ENCODE measurements at regions not wholly inside any gene's neighbourhood (a gene's known extent, or its start where the extent isn't known, plus 50 kb on each side); places are given as distances from the start of the nearest gene placed in this dataset.

DNA sequence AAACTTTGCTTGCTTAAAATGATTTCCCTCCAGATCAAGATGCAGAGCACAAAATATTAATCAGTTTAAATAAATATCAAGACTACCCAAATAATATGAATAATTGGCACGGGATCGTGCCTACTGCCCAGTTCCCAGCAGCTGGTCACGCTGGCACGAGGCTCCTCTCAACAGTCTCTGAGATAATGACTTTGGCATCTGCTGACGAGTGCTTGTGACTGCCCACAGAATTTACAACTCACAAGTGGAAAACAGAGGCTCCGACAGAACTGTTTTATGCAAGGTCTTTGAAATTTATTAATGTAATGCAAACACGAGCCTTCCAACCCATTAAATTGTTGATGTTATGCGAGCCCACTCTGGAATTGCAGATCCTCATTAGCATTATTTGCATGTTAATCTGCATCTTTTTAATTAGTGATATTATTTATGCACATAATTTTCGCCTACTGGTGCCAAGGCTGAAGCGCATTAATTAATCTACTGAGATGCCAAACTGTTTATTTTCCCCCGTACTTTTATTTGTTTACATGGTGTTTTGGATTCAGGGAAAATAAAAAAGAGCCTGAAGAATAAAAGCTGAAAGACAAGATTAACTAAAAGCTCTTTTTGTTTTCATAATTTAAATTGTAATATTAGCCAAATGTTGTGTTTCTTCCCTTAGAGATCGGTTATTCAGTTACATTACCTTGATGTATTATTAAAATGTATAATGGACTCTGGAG, 369.3 kb upstream of the IRX1 start:
- H3K27me3 ChIP-seq (ENCODE audit: control insufficient read depth in 2 of 2, insufficient read depth in 2 of 2, low read length in 2 of 2), result no peaks in the 10 kb centered on the region
- Mint-ChIP-seq H3K4me1 (no peaks in the 10 kb centered on the region), H3K27ac (no peak overlapping the region), H3K9me3 (peaks cover 0 to 9% (median 6%) of the 10 kb centered on the region in 7 donors), H3K27me3 (ENCODE audit: low read depth in 3 of 3) (peaks cover 0 to 5% (median 4%) of the 10 kb centered on the region in 3 donors), H3K36me3 (no peaks in the 10 kb centered on the region), H3K4me3 (no peak overlapping the region)
- intact Hi-C loops (cut with micrococcal nuclease), result no loop called here
- no peak overlapping the region for H3K4me3 ChIP-seq (replicated peaks in 1 of 3; ENCODE audit: low read depth in 2 of 3, low read length in 3 of 3)
- WGBS (ENCODE audit: insufficient coverage), result 94% methylated on average over 4 of the region's 12 CpGs
- H3K27ac ChIP-seq (ENCODE audit: low read depth in 1 of 2, low read length in 2 of 2), result no peak overlapping the region
- H3K4me2 ChIP-seq (replicated peaks; ENCODE audit: extremely low read depth, low read length, poor library complexity, severe bottlenecking), result no peak overlapping the region
- no peak overlapping the region for H2AFZ ChIP-seq (ENCODE audit: insufficient read depth, low read depth, low read length, poor library complexity, severe bottlenecking)
- H3K9ac ChIP-seq (ENCODE audit: insufficient read depth, low read length, poor library complexity, severe bottlenecking), result no peak overlapping the region
- H3K9me3 ChIP-seq (replicated peaks in 1 of 2; ENCODE audit: control insufficient read depth in 1 of 2, insufficient read depth in 1 of 2, low read length in 2 of 2), result peaks cover 0 to 16% of the 10 kb centered on the region in 2 donors
- no peak for DNase-seq
- H3K4me1 ChIP-seq (ENCODE audit: control insufficient read depth in 1 of 2, insufficient read depth in 2 of 2, low read length in 2 of 2), result no peaks in the 10 kb centered on the region
- TF ChIP-seq, protein P1, sequence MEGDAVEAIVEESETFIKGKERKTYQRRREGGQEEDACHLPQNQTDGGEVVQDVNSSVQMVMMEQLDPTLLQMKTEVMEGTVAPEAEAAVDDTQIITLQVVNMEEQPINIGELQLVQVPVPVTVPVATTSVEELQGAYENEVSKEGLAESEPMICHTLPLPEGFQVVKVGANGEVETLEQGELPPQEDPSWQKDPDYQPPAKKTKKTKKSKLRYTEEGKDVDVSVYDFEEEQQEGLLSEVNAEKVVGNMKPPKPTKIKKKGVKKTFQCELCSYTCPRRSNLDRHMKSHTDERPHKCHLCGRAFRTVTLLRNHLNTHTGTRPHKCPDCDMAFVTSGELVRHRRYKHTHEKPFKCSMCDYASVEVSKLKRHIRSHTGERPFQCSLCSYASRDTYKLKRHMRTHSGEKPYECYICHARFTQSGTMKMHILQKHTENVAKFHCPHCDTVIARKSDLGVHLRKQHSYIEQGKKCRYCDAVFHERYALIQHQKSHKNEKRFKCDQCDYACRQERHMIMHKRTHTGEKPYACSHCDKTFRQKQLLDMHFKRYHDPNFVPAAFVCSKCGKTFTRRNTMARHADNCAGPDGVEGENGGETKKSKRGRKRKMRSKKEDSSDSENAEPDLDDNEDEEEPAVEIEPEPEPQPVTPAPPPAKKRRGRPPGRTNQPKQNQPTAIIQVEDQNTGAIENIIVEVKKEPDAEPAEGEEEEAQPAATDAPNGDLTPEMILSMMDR (IDR thresholded peaks at IDR 0.05), result no peak
- H4K20me1 ChIP-seq (ENCODE audit: insufficient read depth, low read length), result no peaks in the 10 kb centered on the region
- no peaks in the 10 kb centered on the region for H3K79me2 ChIP-seq (ENCODE audit: insufficient read depth, low read length)
- H3K36me3 ChIP-seq (replicated peaks in 1 of 2; ENCODE audit: control insufficient read depth in 1 of 2, insufficient read depth in 2 of 2, low read length in 2 of 2), result no peaks in the 10 kb centered on the region

DNA sequence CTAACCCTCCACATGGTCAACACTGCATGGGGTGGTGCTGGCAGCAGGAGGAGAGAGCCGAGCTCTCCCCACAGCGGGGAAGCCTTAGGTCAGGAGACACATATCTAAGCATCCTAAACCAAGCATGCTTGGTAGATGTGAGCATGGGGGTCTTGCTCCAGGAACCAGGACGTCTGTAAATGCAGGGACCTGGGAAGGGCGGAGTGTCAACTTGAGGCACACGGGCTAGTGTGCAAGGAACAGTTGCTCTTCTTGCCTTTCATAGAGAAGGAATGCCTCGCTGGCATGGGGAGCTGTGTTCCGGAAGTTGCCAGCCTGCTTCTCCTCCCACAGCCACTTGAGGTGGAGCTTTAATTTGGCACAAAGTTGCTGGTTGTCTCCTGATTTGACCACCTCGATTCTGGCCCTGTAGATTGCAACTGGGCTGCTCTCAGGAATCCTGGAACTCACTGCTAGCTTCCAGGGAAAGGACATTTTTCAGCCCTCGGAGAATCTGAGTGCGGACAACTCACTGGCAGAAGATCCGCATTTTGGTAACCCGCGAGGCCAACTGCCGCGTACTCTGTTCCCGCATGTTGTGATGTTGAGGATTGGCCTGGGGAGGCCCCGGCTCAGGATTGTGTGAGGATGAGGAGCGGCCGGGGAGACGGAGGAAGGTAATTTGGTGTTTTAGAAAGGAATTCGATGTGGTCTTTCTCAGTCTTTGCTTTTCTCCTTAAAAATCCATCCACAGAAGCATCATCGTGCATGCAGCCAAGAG, 370.3 kb upstream of the IRX1 start:
- no peaks in the 10 kb centered on the region for H3K4me1 ChIP-seq (ENCODE audit: control insufficient read depth in 1 of 2, insufficient read depth in 2 of 2, low read length in 2 of 2)
- H3K4me2 ChIP-seq (replicated peaks; ENCODE audit: extremely low read depth, low read length, poor library complexity, severe bottlenecking), result no peak overlapping the region
- H3K4me3 Mint-ChIP-seq, result no peak overlapping the region
- WGBS (ENCODE audit: insufficient coverage), result 92% methylated on average over 13 of the region's 22 CpGs
- H3K9me3 Mint-ChIP-seq, result peaks cover 0 to 14% (median 5%) of the 10 kb centered on the region in 7 donors
- no peaks in the 10 kb centered on the region for H3K79me2 ChIP-seq (ENCODE audit: insufficient read depth, low read length)
- intact Hi-C loops (cut with micrococcal nuclease), result no loop called here
- H3K9ac ChIP-seq (ENCODE audit: insufficient read depth, low read length, poor library complexity, severe bottlenecking), result no peak overlapping the region
- H3K27ac ChIP-seq (ENCODE audit: low read depth in 1 of 2, low read length in 2 of 2), result no peak overlapping the region
- TF ChIP-seq, protein P1 (IDR thresholded peaks at IDR 0.05), result no peak
- peaks cover 0 to 5% (median 4%) of the 10 kb centered on the region in 3 donors for H3K27me3 Mint-ChIP-seq (ENCODE audit: low read depth in 3 of 3)
- peaks cover 0 to 19% of the 10 kb centered on the region in 2 donors for H3K9me3 ChIP-seq (replicated peaks in 1 of 2; ENCODE audit: control insufficient read depth in 1 of 2, insufficient read depth in 1 of 2, low read length in 2 of 2)
- no peaks in the 10 kb centered on the region for H3K36me3 ChIP-seq (replicated peaks in 1 of 2; ENCODE audit: control insufficient read depth in 1 of 2, insufficient read depth in 2 of 2, low read length in 2 of 2)
- H3K36me3 Mint-ChIP-seq, result no peaks in the 10 kb centered on the region
- H4K20me1 ChIP-seq (ENCODE audit: insufficient read depth, low read length), result no peaks in the 10 kb centered on the region
- no peaks in the 10 kb centered on the region for H3K27me3 ChIP-seq (ENCODE audit: control insufficient read depth in 2 of 2, insufficient read depth in 2 of 2, low read length in 2 of 2)
- DNase-seq, result no peak
- H3K27ac Mint-ChIP-seq, result peak overlapping the region in 1 of 7 donors; percentile 16
- no peaks in the 10 kb centered on the region for H3K4me1 Mint-ChIP-seq
- no peak overlapping the region for H3K4me3 ChIP-seq (replicated peaks in 1 of 3; ENCODE audit: low read depth in 2 of 3, low read length in 3 of 3)
- no peak overlapping the region for H2AFZ ChIP-seq (ENCODE audit: insufficient read depth, low read depth, low read length, poor library complexity, severe bottlenecking)
